Naive B cell (primary cell): ENCODE measurements at regions not wholly inside any gene's neighbourhood (a gene's known extent, or its start where the extent isn't known, plus 50 kb on each side); places are given as distances from the start of the nearest gene placed in this dataset.

Experiments
- ATAC-seq, 2 donors: fragments of 150-1000 bp; cut with Tn5 transposase; 2 replicates each; pipeline ENCODE4 v1.10.0; 2021; ENCODE audit warnings: low read depth in 2 of 2, mild to moderate bottlenecking in 2 of 2, moderate library complexity in 2 of 2
- DNase-seq: peaks from one replicate; pipeline ENCODE4 v3.0.0; 2022
- H3K27ac Mint-ChIP-seq, 6 donors: one replicate each; pipeline ENCODE4 v1.8.0; 2020 to 2022; ENCODE audit warnings: mild to moderate bottlenecking in 6 of 6, mixed read lengths in 6 of 6, moderate library complexity in 5 of 6, inconsistent platforms in 2 of 6
- H3K27me3 Mint-ChIP-seq, 3 donors: one replicate each; pipeline ENCODE4 v1.8.0; 2021 to 2022; ENCODE audit warnings: mixed read lengths in 3 of 3, mild to moderate bottlenecking in 1 of 3
- H3K36me3 Mint-ChIP-seq, 2 donors: one replicate each; pipeline ENCODE4 v1.8.0; 2020 to 2022; ENCODE audit warnings: mixed read lengths in 2 of 2, inconsistent platforms in 1 of 2, mild to moderate bottlenecking in 1 of 2
- H3K4me1 Mint-ChIP-seq, 3 donors: one replicate each; pipeline ENCODE4 v1.8.0; 2020 to 2022; ENCODE audit warnings: mixed read lengths in 3 of 3, inconsistent platforms in 1 of 3, mild to moderate bottlenecking in 1 of 3, moderate library complexity in 1 of 3
- H3K4me3 Mint-ChIP-seq, 8 donors: one replicate each; pipeline ENCODE4 v1.8.0; 2020 to 2022; ENCODE audit warnings: mild to moderate bottlenecking in 8 of 8, mixed read lengths in 8 of 8, moderate library complexity in 8 of 8, inconsistent platforms in 2 of 8
- H3K9me3 Mint-ChIP-seq, 7 donors: one replicate each; pipeline ENCODE4 v1.8.0; 2020 to 2022; ENCODE audit warnings: mixed read lengths in 7 of 7, mild to moderate bottlenecking in 5 of 7, inconsistent platforms in 2 of 7, moderate library complexity in 1 of 7

GRCh38 chr13:73467125-73467524 is 408.3 kb downstream of the KLF5 start:
- no peak overlapping the region for H3K4me3 Mint-ChIP-seq
- no peaks in the 10 kb centered on the region for H3K36me3 Mint-ChIP-seq
- no peaks in the 10 kb centered on the region for H3K27me3 Mint-ChIP-seq
- DNase-seq (no peak), ATAC-seq (no peak)
- peaks cover 0 to 10% (median 4%) of the 10 kb centered on the region in 7 donors for H3K9me3 Mint-ChIP-seq
- no peak overlapping the region for H3K27ac Mint-ChIP-seq
- H3K4me1 Mint-ChIP-seq = no peaks in the 10 kb centered on the region

- no peak overlapping the region for H3K4me3 Mint-ChIP-seq
- peaks cover 0 to 10% (median 3%) of the 10 kb centered on the region in 7 donors for H3K9me3 Mint-ChIP-seq
- H3K27me3 Mint-ChIP-seq = no peaks in the 10 kb centered on the region
- DNase-seq (no peak), ATAC-seq (no peak)
- no peaks in the 10 kb centered on the region for H3K4me1 Mint-ChIP-seq
- no peak overlapping the region for H3K27ac Mint-ChIP-seq
- H3K36me3 Mint-ChIP-seq = no peaks in the 10 kb centered on the region
These were observed 407.8 kb downstream of the KLF5 start for GRCh38 chr13:73466561-73466960.

- Mint-ChIP-seq H3K27ac (no peak overlapping the region), H3K4me1 (no peaks in the 10 kb centered on the region), H3K4me3 (no peak overlapping the region), H3K9me3 (peaks cover 0 to 5% (median 0%) of the 10 kb centered on the region in 7 donors), H3K27me3 (no peaks in the 10 kb centered on the region), H3K36me3 (no peaks in the 10 kb centered on the region)
- DNase-seq (no peak), ATAC-seq (no peak)
These were observed 406.8 kb downstream of the KLF5 start for GRCh38 chr13:73465617-73465971.

- no peaks in the 10 kb centered on the region for H3K36me3 Mint-ChIP-seq
- H3K9me3 Mint-ChIP-seq = peaks cover 0 to 5% (median 2%) of the 10 kb centered on the region in 7 donors
- ATAC-seq (no peak), DNase-seq (no peak)
- H3K27me3 Mint-ChIP-seq = no peaks in the 10 kb centered on the region
- H3K4me1 Mint-ChIP-seq = no peaks in the 10 kb centered on the region
- H3K27ac Mint-ChIP-seq = no peak overlapping the region
- H3K4me3 Mint-ChIP-seq = no peak overlapping the region
These were observed 406.2 kb downstream of the KLF5 start for GRCh38 chr13:73464758-73465616.

GRCh38 chr13:73462241-73462640 is 403.4 kb downstream of the KLF5 start:
- no peaks in the 10 kb centered on the region for H3K4me1 Mint-ChIP-seq
- DNase-seq (no peak), ATAC-seq (no peak)
- H3K9me3 Mint-ChIP-seq = peaks cover 5 to 11% (median 7%) of the 10 kb centered on the region in 7 donors
- H3K36me3 Mint-ChIP-seq = no peaks in the 10 kb centered on the region
- H3K4me3 Mint-ChIP-seq = no peak overlapping the region
- no peak overlapping the region for H3K27ac Mint-ChIP-seq
- no peaks in the 10 kb centered on the region for H3K27me3 Mint-ChIP-seq

GRCh38 chr13:73451221-73452029 is 392.6 kb downstream of the KLF5 start:
- H3K4me1 Mint-ChIP-seq = no peaks in the 10 kb centered on the region
- DNase-seq = no peak
- no peaks in the 10 kb centered on the region for H3K27me3 Mint-ChIP-seq
- no peak overlapping the region for H3K27ac Mint-ChIP-seq
- H3K4me3 Mint-ChIP-seq = no peak overlapping the region
- H3K36me3 Mint-ChIP-seq = no peaks in the 10 kb centered on the region
- peaks cover 5 to 25% (median 11%) of the 10 kb centered on the region in 7 donors for H3K9me3 Mint-ChIP-seq
- no peak for ATAC-seq

GRCh38 chr13:73450583-73450982 is 391.8 kb downstream of the KLF5 start:
- Mint-ChIP-seq H3K27ac (no peak overlapping the region), H3K4me3 (no peak overlapping the region)

GRCh38 chr13:73449252-73449651 is 390.4 kb downstream of the KLF5 start:
- Mint-ChIP-seq H3K27me3 (no peaks in the 10 kb centered on the region), H3K36me3 (no peaks in the 10 kb centered on the region), H3K4me3 (no peak overlapping the region), H3K27ac (no peak overlapping the region), H3K9me3 (peaks cover 0 to 33% (median 13%) of the 10 kb centered on the region in 7 donors), H3K4me1 (no peaks in the 10 kb centered on the region)
- DNase-seq (no peak), ATAC-seq (no peak)

More at GRCh38 chr13:73450583-73450982, 391.8 kb downstream of the KLF5 start:
- no peaks in the 10 kb centered on the region for H3K36me3 Mint-ChIP-seq
- H3K9me3 Mint-ChIP-seq = peaks cover 0 to 23% (median 12%) of the 10 kb centered on the region in 7 donors
- no peaks in the 10 kb centered on the region for H3K27me3 Mint-ChIP-seq
- no peak for DNase-seq
- H3K4me1 Mint-ChIP-seq = no peaks in the 10 kb centered on the region
- ATAC-seq = no peak

GRCh38 chr13:73440296-73440895 is 381.6 kb downstream of the KLF5 start:
- no peak for ATAC-seq
- no peak overlapping the region for H3K4me3 Mint-ChIP-seq
- DNase-seq = no peak
- H3K27me3 Mint-ChIP-seq = no peaks in the 10 kb centered on the region
- H3K36me3 Mint-ChIP-seq = peaks cover 0 to 7% of the 10 kb centered on the region in 2 donors
- H3K9me3 Mint-ChIP-seq = peaks cover 12 to 59% (median 27%) of the 10 kb centered on the region in 7 donors
- H3K27ac Mint-ChIP-seq = no peak overlapping the region
- H3K4me1 Mint-ChIP-seq = no peaks in the 10 kb centered on the region

- no peaks in the 10 kb centered on the region for H3K27me3 Mint-ChIP-seq
- H3K4me1 Mint-ChIP-seq = no peaks in the 10 kb centered on the region
- DNase-seq (no peak), ATAC-seq (no peak)
- no peak overlapping the region for H3K27ac Mint-ChIP-seq
- peaks cover 4 to 40% (median 16%) of the 10 kb centered on the region in 7 donors for H3K9me3 Mint-ChIP-seq
- no peaks in the 10 kb centered on the region for H3K36me3 Mint-ChIP-seq
- no peak overlapping the region for H3K4me3 Mint-ChIP-seq
These were observed 375.1 kb downstream of the KLF5 start for GRCh38 chr13:73433890-73434289.

GRCh38 chr13:73433458-73433857 is 374.7 kb downstream of the KLF5 start:
- Mint-ChIP-seq H3K4me3 (no peak overlapping the region), H3K27ac (no peak overlapping the region)

GRCh38 chr13:73429701-73430100 is 370.9 kb downstream of the KLF5 start:
- DNase-seq (no peak), ATAC-seq (no peak)
- H3K36me3 Mint-ChIP-seq = no peaks in the 10 kb centered on the region
- no peak overlapping the region for H3K4me3 Mint-ChIP-seq
- H3K4me1 Mint-ChIP-seq = no peaks in the 10 kb centered on the region
- H3K27me3 Mint-ChIP-seq = no peaks in the 10 kb centered on the region
- peaks cover 2 to 16% (median 9%) of the 10 kb centered on the region in 7 donors for H3K9me3 Mint-ChIP-seq
- H3K27ac Mint-ChIP-seq = no peak overlapping the region

More at GRCh38 chr13:73433458-73433857, 374.7 kb downstream of the KLF5 start:
- Mint-ChIP-seq H3K4me1 (no peaks in the 10 kb centered on the region), H3K9me3 (peaks cover 4 to 38% (median 16%) of the 10 kb centered on the region in 7 donors), H3K36me3 (no peaks in the 10 kb centered on the region), H3K27me3 (no peaks in the 10 kb centered on the region)
- no peak for DNase-seq
- no peak for ATAC-seq

- ATAC-seq (no peak), DNase-seq (no peak)
- Mint-ChIP-seq H3K9me3 (peaks cover 2 to 16% (median 7%) of the 10 kb centered on the region in 7 donors), H3K27me3 (no peaks in the 10 kb centered on the region), H3K36me3 (no peaks in the 10 kb centered on the region), H3K4me1 (no peaks in the 10 kb centered on the region), H3K27ac (no peak overlapping the region), H3K4me3 (no peak overlapping the region)
These were observed 369.9 kb downstream of the KLF5 start for GRCh38 chr13:73428706-73429105.
